Stimulated activated CD4-positive, alpha-beta T cell treated with anti-CD3 and anti-CD28 coated beads, Interleukin-15, amount 100 ng/mL, for 24 hours (primary cell): ENCODE measurements at regions not wholly inside any gene's neighbourhood (a gene's known extent, or its start where the extent isn't known, plus 50 kb on each side); places are given as distances from the start of the nearest gene placed in this dataset.

Source experiments
- DNase-seq: peaks from one replicate; pipeline ENCODE4 v3.0.0-alpha.2; 2020

DNA sequence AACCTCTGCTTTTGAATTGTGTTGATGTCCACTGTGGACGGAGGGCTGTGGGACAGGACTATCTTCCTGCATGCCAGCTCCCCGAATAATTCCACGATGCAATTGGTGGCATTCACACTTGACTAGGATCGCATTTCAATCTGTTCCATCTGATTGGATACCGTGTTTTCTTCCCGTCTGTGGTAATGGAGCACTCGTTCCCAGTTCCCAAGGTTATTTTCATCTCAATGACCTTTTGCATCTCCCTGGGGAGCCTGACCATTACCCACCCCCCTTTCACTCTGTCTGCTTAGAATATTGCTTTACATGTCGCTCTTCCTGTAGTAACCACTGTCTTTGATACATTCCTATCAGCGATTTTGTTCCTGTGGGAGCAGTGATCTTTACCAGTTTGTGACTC lies 402.2 kb upstream of the WWC1 start:
- DNase-seq = no peak

DNA sequence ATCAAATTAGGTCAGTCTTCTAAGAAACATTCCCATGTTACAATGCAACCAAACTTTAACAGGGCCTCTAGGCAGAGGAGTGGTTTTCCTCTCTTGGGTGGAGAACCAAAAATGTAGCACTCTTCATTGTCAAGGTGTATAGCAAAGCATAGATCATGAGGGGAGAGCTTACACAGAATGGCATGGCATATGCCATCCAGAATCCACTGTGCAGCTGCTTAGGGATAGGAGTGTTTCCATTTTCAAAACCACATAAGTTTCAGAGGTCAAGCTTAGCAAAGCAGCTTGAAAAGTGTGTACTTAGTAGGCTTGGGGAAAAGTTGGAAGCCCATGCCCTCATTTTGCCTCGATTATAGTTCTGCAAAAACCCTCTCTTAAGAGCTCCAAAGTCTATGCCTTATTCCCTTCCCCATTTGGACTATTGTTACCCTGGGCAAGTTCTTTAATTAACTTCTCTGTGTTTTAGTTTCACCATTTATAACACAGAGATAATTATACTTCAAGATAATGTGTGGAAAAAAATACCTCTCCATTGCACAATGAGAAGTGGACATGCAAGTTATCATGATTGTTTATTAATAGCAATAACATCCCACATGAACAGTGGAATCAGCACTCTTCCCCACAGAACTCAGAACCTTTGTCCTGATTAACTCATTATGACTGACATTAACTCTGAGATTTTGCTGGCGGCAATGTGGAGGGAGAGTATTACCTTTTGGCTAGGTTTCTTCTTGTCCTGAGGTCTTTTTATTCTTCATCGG lies 398.9 kb upstream of the WWC1 start:
- DNase-seq = no peak

GRCh38 chr5:167893271-167893670 lies 398.2 kb upstream of the WWC1 start:
- DNase-seq = no peak

GRCh38 chr5:167894631-167895472 lies 396.6 kb upstream of the WWC1 start:
- DNase-seq = no peak

GRCh38 chr5:167895899-167896659 lies 395.4 kb upstream of the WWC1 start:
- DNase-seq = no peak

DNA sequence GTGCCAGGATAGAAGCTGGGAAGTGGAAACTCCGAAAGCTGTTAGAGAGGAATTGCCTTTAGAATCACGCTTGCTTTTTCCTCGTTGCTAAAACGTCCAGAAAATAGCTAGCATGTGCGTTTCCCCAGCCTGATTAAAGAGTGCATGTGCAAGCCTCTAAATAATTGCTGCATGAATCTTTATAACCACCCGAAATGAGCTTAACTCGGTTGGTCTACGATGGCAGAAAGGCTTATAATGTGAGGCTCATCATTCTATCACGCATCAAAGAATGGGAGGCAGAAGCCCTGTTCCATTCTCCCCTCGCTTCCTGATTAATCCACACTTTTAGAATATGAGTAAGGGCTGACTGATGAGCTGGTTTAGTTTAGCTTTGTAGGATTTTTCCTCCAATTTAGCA lies 394.6 kb upstream of the WWC1 start:
- DNase-seq = no peak

GRCh38 chr5:167897371-167897770 lies 394.1 kb upstream of the WWC1 start:
- no peak for DNase-seq

DNA sequence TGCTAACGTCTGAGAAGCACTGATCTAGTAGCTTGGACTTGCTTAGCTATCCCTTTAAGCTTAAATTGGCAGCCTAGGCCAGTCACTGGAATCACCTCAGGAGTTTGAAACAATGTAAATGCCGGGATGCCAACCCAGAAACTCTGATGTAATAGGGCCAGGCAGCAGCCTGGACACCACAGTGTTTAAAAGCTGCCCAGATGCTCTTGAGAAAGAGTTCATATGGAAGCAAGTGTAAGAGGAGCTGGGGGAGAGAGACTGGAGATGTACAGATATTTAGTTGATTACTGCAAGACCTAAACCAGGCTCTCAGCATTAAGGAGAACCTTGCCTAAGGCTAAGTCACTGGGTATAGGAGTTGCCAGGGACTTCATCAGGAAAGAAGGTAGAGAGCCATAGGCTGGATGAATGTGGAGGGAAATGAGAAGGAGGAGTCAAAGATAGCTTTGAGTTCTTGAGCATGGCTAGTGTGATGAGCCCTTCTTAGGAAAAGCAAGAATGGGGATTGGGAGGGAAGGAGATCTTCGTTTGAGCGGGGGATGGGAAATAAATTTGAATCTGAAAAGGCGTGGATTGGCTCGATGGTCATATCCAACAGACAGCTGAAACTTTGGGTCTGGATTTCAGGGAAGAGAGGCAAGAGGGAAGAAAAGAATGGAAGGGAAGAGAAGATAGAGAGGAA lies 392.9 kb upstream of the WWC1 start:
- no peak for DNase-seq

GRCh38 chr5:167899490-167900070 lies 391.9 kb upstream of the WWC1 start:
- DNase-seq = no peak

DNA sequence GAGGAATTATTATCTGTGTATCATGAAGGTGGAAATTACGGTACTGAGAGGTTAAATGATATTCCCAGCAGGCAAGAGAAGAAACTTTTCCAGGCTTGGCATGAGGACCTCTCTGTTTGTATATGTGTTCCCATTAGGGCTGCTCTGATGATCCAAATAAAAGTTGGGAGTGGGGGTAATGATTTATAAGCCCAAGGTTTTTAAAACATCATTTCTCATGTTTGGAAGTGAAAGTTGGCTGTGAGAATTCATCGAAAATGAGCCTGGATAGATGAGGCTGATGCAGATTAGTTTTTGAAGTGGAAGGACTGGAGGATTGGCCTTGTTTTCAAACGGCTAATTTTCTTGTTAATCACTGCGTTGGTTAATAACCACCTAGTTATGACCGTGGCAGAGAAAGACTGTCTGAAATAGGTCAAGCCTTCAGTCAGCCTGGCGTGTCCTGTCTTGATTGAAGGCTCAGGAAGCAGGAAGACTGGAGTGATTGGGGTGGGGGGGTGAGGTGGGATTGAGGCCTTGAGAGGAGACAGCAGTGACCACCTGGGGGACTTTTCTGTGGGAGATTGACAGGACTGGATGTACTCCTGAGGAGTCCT lies 391.0 kb upstream of the WWC1 start:
- no peak for DNase-seq

DNA sequence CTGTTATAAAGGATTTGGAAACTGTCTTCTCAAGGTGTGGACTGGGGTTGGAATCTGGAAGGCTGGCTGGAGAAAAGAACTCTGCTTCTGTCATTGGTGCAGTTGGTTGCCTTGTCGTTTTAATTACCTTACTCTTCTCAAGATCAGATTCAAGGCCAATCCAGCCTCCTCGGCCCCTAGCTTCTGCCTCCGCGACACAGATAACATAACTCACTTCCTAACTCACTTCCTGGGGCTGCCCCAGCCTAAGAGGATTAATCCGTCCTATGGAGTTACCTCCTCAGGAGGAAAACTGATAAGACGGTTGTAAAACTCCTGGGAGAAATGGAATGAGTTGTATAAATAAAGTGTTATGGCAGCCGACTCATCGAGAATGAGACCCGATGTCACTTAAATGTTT lies 389.1 kb upstream of the WWC1 start:
- DNase-seq = no peak

DNA sequence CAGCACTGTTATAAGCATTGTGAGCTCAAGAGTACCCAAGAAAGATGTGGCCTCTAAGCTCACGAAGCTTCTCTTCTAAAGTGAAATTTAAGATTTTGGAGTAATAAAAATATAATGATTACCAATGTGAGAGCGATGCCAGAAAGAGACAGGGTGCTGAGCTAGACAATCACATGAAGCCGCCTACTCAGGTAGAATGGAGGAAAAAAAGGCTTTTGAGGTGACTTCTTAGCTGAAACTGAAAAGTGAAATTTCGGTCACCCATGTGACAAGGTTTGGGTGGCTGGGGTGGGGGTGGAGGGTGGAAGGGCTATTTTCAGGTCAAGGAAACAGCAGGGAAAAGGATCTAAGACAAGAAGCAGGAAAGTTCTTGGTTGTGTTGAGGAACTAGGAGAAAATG lies 388.2 kb upstream of the WWC1 start:
- DNase-seq = no peak

DNA sequence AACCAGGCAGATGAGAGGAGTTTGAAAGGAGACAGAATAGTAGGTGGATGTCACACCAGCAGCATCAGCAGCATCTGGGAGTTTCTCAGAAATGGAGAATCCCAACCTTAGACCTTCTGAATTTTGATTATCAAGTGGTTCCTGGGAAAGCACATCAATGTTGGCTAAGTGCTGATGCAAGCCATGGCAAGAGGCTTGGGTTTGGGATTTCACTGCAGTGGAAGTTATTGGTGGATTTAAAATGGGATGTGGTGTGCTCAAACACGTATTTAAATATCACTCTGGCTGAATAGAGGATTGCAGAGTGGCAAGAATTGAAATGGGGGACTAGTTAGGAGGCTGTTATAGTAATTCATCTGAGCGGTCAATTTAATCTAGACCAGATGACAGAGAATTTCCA lies 387.8 kb upstream of the WWC1 start:
- no peak for DNase-seq

- DNase-seq = no peak
Measured at GRCh38 chr5:167905919-167906853, 385.3 kb upstream of the WWC1 start.

DNA sequence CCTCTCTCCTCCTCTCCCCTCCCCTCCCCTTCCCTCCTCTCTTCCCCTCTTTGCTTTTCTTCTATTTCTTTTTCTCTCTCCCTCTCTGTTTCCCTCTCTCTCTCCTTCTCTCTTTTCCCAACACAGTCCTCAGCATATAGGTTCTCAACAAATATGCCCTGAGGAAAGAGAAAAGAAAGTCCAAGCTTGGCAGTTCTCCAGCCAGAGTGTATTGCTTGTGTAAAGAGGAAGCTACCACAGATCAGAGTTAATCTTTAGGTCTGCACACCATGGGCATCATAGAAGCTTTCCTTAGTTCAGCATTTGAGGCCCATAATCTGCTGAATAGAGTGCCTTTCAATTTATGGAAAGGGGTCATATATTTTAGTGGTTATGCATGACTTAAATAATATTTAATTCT lies 382.8 kb upstream of the WWC1 start:
- no peak for DNase-seq

- no peak for DNase-seq
Measured at GRCh38 chr5:167912941-167913665, 378.3 kb upstream of the WWC1 start.

DNA sequence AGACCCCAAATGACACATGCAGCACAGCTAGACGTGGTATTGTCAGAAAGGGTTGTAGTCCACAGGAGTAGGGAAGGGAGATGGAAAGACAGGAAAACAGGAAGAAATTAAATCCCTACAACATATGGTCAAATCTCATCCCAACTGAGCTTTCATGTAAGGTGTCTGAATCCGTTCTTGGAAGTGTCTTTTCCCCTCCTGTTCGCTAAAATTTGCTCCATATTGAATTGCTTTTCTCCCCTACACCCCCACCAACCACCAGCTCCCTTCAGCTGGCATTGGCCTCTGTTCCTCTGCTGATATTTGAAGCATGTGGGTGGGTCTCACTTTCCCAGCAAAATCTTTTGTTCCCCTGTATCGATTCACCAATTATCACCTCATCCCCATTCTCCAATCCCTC lies 376.2 kb upstream of the WWC1 start:
- DNase-seq = no peak

GRCh38 chr5:167916261-167916691 lies 375.2 kb upstream of the WWC1 start:
- no peak for DNase-seq

GRCh38 chr5:167916706-167917105 lies 374.7 kb upstream of the WWC1 start:
- no peak for DNase-seq

- DNase-seq = no peak
Measured at GRCh38 chr5:167918184-167918812, 373.1 kb upstream of the WWC1 start.
